ENCODE measurements at regions not wholly inside any gene's neighbourhood (a gene's known extent, or its start where the extent isn't known, plus 50 kb on each side); places are given as distances from the start of the nearest gene placed in this dataset.

DNA sequence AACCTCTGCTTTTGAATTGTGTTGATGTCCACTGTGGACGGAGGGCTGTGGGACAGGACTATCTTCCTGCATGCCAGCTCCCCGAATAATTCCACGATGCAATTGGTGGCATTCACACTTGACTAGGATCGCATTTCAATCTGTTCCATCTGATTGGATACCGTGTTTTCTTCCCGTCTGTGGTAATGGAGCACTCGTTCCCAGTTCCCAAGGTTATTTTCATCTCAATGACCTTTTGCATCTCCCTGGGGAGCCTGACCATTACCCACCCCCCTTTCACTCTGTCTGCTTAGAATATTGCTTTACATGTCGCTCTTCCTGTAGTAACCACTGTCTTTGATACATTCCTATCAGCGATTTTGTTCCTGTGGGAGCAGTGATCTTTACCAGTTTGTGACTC is 402.2 kb upstream of the WWC1 start:
- no peak overlapping the region for H3K4me3 ChIP-seq (ENCODE audit: low read depth, low read length)
- TF ChIP-seq, protein P1, sequence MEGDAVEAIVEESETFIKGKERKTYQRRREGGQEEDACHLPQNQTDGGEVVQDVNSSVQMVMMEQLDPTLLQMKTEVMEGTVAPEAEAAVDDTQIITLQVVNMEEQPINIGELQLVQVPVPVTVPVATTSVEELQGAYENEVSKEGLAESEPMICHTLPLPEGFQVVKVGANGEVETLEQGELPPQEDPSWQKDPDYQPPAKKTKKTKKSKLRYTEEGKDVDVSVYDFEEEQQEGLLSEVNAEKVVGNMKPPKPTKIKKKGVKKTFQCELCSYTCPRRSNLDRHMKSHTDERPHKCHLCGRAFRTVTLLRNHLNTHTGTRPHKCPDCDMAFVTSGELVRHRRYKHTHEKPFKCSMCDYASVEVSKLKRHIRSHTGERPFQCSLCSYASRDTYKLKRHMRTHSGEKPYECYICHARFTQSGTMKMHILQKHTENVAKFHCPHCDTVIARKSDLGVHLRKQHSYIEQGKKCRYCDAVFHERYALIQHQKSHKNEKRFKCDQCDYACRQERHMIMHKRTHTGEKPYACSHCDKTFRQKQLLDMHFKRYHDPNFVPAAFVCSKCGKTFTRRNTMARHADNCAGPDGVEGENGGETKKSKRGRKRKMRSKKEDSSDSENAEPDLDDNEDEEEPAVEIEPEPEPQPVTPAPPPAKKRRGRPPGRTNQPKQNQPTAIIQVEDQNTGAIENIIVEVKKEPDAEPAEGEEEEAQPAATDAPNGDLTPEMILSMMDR (IDR thresholded peaks at IDR 0.05; ENCODE audit: low read depth, low read length, missing control alignments) = no peak
- DNase-seq (ENCODE audit: low read depth) = no peak
- in situ Hi-C loops (cut with HindIII; ENCODE audit: low sequenced_read_pairs) = no loop called here

DNA sequence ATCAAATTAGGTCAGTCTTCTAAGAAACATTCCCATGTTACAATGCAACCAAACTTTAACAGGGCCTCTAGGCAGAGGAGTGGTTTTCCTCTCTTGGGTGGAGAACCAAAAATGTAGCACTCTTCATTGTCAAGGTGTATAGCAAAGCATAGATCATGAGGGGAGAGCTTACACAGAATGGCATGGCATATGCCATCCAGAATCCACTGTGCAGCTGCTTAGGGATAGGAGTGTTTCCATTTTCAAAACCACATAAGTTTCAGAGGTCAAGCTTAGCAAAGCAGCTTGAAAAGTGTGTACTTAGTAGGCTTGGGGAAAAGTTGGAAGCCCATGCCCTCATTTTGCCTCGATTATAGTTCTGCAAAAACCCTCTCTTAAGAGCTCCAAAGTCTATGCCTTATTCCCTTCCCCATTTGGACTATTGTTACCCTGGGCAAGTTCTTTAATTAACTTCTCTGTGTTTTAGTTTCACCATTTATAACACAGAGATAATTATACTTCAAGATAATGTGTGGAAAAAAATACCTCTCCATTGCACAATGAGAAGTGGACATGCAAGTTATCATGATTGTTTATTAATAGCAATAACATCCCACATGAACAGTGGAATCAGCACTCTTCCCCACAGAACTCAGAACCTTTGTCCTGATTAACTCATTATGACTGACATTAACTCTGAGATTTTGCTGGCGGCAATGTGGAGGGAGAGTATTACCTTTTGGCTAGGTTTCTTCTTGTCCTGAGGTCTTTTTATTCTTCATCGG is 398.9 kb upstream of the WWC1 start:
- TF ChIP-seq, protein P1 (IDR thresholded peaks at IDR 0.05; ENCODE audit: low read depth, low read length, missing control alignments) = no peak
- no peak for DNase-seq (ENCODE audit: low read depth)
- in situ Hi-C loops (cut with HindIII; ENCODE audit: low sequenced_read_pairs) = no loop called here
- no peak overlapping the region for H3K4me3 ChIP-seq (ENCODE audit: low read depth, low read length)

DNA sequence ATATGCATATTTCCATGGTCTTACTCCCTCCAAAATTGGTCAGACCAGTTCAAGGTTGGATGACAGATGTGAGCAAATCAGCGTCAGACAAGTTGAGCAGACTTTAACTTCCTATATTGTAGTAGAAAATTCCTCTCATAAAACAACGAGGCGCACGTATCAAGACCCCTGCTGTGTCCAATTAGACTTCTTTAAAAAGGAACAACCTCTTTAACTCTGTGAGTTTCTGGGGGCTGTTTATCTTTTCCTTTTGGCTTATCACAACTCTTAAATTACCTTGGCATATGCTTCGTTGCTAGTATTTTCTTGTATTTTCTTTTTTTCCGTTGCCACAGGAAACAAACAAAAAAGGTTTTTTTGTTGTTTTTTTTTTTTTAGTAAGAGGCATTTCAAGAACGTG is 398.2 kb upstream of the WWC1 start:
- DNase-seq (ENCODE audit: low read depth) = no peak
- TF ChIP-seq, protein P1 (IDR thresholded peaks at IDR 0.05; ENCODE audit: low read depth, low read length, missing control alignments) = no peak
- no peak overlapping the region for H3K4me3 ChIP-seq (ENCODE audit: low read depth, low read length)
- in situ Hi-C loops (cut with HindIII; ENCODE audit: low sequenced_read_pairs) = no loop called here

DNA sequence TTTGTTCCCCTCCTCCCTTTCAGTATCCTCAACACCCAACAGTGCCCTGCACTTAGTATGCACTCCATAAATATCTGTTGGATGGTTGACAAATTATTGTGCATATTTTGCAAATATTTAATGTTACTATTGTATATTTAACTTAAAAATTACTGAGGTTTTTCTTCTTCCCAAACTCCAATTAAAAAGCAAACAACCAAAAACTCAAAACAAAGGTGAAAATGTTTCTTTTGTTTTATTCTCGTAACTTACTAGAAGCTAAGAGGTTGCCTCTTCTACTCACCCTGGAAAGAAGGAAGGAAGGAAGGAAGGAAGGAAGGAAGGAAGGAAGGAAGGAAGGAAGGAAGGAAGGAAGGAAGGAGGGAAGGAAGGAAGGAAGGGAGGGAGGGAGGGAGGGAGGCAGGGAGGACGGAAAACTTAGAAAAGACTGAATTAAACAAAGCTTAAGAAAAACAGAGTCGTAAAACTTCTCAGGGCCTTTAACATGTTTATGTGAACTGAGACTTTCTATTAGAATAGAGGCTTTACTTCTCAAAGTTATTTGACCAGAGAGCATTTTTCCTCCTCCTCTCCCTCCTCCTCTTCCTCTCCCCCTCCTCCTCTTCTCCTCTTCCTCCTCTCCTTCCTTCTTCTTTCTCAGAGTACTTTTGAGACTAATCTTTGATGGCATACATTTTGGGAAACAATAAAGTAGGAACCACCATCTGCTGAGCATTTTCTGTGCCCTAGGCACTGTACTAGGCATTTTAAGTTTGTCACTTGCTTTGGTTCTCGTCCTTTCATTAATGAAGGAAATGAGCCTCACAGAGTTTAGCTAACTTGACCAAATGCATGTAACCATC is 396.6 kb upstream of the WWC1 start:
- DNase-seq (ENCODE audit: low read depth) = no peak
- no peak overlapping the region for H3K4me3 ChIP-seq (ENCODE audit: low read depth, low read length)
- in situ Hi-C loops (cut with HindIII; ENCODE audit: low sequenced_read_pairs) = no loop called here
- TF ChIP-seq, protein P1 (IDR thresholded peaks at IDR 0.05; ENCODE audit: low read depth, low read length, missing control alignments) = no peak

DNA sequence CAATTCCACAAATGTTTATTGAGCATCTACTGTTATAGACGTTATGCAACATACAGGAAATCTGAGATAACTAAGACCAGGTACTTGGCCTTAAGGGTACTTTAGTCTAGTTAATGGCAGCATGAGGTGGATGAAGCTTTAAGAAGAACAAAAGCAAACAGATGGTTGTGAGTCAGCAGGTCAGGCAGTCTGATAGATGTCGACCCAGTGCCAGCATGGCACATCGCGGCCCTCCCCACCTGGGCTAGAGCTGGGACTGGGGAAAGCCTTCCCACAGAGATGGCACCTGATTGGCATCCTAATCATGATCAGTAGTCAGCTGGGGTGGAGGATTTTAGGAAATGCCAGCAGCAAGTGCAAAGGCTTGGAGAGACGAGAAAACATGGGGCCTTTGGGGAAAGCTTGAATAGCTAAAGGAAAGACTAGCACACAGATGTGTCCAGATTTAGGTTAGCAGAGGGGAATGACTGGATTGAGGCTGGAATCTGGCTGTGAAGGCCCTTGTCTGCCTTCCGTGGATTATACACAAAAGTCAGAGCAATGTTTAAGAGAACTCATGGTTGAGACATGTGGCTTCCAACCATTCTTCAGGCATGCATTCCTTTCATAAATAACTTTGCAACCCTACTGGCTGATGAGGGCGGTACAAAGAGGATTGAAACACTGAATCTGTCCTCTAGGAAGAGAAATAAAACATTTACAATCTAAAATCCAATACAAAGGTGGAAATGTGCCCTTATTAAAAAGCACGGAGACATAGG is 395.4 kb upstream of the WWC1 start:
- in situ Hi-C loops (cut with HindIII; ENCODE audit: low sequenced_read_pairs) = no loop called here
- DNase-seq (ENCODE audit: low read depth) = no peak
- no peak overlapping the region for H3K4me3 ChIP-seq (ENCODE audit: low read depth, low read length)
- TF ChIP-seq, protein P1 (IDR thresholded peaks at IDR 0.05; ENCODE audit: low read depth, low read length, missing control alignments) = no peak

DNA sequence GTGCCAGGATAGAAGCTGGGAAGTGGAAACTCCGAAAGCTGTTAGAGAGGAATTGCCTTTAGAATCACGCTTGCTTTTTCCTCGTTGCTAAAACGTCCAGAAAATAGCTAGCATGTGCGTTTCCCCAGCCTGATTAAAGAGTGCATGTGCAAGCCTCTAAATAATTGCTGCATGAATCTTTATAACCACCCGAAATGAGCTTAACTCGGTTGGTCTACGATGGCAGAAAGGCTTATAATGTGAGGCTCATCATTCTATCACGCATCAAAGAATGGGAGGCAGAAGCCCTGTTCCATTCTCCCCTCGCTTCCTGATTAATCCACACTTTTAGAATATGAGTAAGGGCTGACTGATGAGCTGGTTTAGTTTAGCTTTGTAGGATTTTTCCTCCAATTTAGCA is 394.6 kb upstream of the WWC1 start:
- DNase-seq (ENCODE audit: low read depth) = no peak
- H3K4me3 ChIP-seq (ENCODE audit: low read depth, low read length) = no peak overlapping the region
- TF ChIP-seq, protein P1 (IDR thresholded peaks at IDR 0.05; ENCODE audit: low read depth, low read length, missing control alignments) = no peak
- in situ Hi-C loops (cut with HindIII; ENCODE audit: low sequenced_read_pairs) = no loop called here

Data from astrocyte of the cerebellum (primary cell).